ENCODE measurements at regions not wholly inside any gene's neighbourhood (a gene's known extent, or its start where the extent isn't known, plus 50 kb on each side); places are given as distances from the start of the nearest gene placed in this dataset.

GRCh38 chr15:35320158-35320780 is 225.7 kb downstream of the DPH6 start:
- Histone ChIP-seq H3K4me1 (replicated peaks in 1 of 2; ENCODE audit: control insufficient read depth in 2 of 2, insufficient read depth in 2 of 2, low read length in 2 of 2) (no peaks in the 10 kb centered on the region), H3K27me3 (ENCODE audit: control insufficient read depth in 2 of 2, insufficient read depth in 2 of 2, low read length in 2 of 2) (no peaks in the 10 kb centered on the region), H2AFZ (ENCODE audit: low read depth, low read length) (no peak overlapping the region), H3K4me3 (no peak overlapping the region), H3K9ac (ENCODE audit: insufficient read depth in 1 of 2, low read depth in 2 of 2, low read length in 2 of 2) (no peak overlapping the region), H3K9me1 (ENCODE audit: control insufficient read depth, insufficient read depth, low read length) (no peaks in the 10 kb centered on the region), H4K20me1 (replicated peaks; ENCODE audit: control insufficient read depth, insufficient read depth, low read length) (no peaks in the 10 kb centered on the region), H3K79me2 (ENCODE audit: control insufficient read depth, insufficient read depth, low read length) (no peaks in the 10 kb centered on the region), H3K36me3 (ENCODE audit: control insufficient read depth, insufficient read depth, low read length) (no peaks in the 10 kb centered on the region), H3K9me3 (replicated peaks; ENCODE audit: control insufficient read depth, insufficient read depth, low read depth, low read length) (no peaks in the 10 kb centered on the region), H3K27ac (ENCODE audit: extremely low read depth, low read depth, low read length) (no peak overlapping the region), H3K4me2 (ENCODE audit: insufficient read depth, low read length) (no peak overlapping the region)
- intact Hi-C loops (cut with micrococcal nuclease), result no loop called here
- ChIA-PET POLR2A (interaction anchor here (0.6 kb wide), 1 partner anchor 178 kb away, joined by 3 read pairs; no protein-coding TSS in a partner anchor), CTCF (ENCODE audit: low intra/inter-chr PET ratio) (interaction anchor here (0.6 kb wide), 1 partner anchor 1636 kb away, joined by 3 read pairs; no protein-coding TSS in a partner anchor)
- in situ Hi-C loops (cut with MboI), result no loop called here
- BruUV-seq (replicated peaks), result no TSS peak
- ATAC-seq (no peak), FAIRE-seq (no peak), DNase-seq (ENCODE audit: extremely low read depth in 1 of 4, low spot score in 3 of 4) (no peak)
- WGBS (ENCODE audit: insufficient coverage, low coverage, missing lambda C conversion rate), result 25% methylated on average over 5 of the region's 5 CpGs
- TF ChIP-seq NR2F6 (CRISPR knock-in tag; IDR thresholded peaks at IDR 0.05) (no peak), E2F3 (CRISPR knock-in tag; IDR thresholded peaks at IDR 0.05) (no peak), MAFF (IDR thresholded peaks at IDR 0.05; ENCODE audit: low read length) (no peak)

DNA sequence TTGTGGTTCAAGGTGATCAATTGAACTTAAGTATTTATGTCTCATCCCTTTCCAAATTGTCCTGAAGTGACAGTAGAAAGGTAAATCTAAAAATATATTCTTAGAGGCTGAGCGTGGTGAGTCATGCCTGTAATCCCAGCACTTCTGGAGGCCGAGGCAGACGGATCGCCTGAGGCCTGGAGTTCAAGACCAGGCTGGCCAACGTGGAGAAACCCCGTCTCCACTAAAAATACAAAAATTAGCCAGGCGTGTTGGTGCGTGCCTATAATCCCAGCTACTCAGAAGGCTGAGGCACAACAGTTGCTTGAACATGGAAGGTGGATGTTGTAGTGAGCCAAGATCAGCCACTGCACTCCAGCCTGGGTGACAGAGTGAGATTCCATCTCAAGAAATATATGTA is 226.6 kb downstream of the DPH6 start:
- DNase-seq (ENCODE audit: extremely low read depth in 1 of 4, low spot score in 3 of 4), result no peak
- no peaks in the 10 kb centered on the region for H3K79me2 ChIP-seq (ENCODE audit: control insufficient read depth, insufficient read depth, low read length)
- no peak overlapping the region for H3K4me3 ChIP-seq
- H4K20me1 ChIP-seq (replicated peaks; ENCODE audit: control insufficient read depth, insufficient read depth, low read length), result no peaks in the 10 kb centered on the region
- ChIA-PET POLR2A (no interaction called here), CTCF (ENCODE audit: low intra/inter-chr PET ratio) (no interaction called here)
- H3K27me3 ChIP-seq (ENCODE audit: control insufficient read depth in 2 of 2, insufficient read depth in 2 of 2, low read length in 2 of 2), result no peaks in the 10 kb centered on the region
- BruUV-seq (replicated peaks), result no TSS peak
- in situ Hi-C loops (cut with MboI), result no loop called here
- ATAC-seq, result no peak
- no peak overlapping the region for H3K27ac ChIP-seq (ENCODE audit: extremely low read depth, low read depth, low read length)
- H3K9me1 ChIP-seq (ENCODE audit: control insufficient read depth, insufficient read depth, low read length), result no peaks in the 10 kb centered on the region
- H3K4me2 ChIP-seq (ENCODE audit: insufficient read depth, low read length), result no peak overlapping the region
- FAIRE-seq, result no peak
- intact Hi-C loops (cut with micrococcal nuclease), result no loop called here
- 15% methylated on average over 8 of the region's 8 CpGs for WGBS (ENCODE audit: insufficient coverage, low coverage, missing lambda C conversion rate)
- H2AFZ ChIP-seq (ENCODE audit: low read depth, low read length), result no peak overlapping the region; the same call in 1 of the 2 replicates
- H3K9me3 ChIP-seq (replicated peaks; ENCODE audit: control insufficient read depth, insufficient read depth, low read depth, low read length), result no peaks in the 10 kb centered on the region
- no peaks in the 10 kb centered on the region for H3K36me3 ChIP-seq (ENCODE audit: control insufficient read depth, insufficient read depth, low read length)
- H3K9ac ChIP-seq (ENCODE audit: insufficient read depth in 1 of 2, low read depth in 2 of 2, low read length in 2 of 2), result no peak overlapping the region
- no peaks in the 10 kb centered on the region for H3K4me1 ChIP-seq (replicated peaks in 1 of 2; ENCODE audit: control insufficient read depth in 2 of 2, insufficient read depth in 2 of 2, low read length in 2 of 2)
- TF ChIP-seq GATA2 (CRISPR knock-in tag; IDR thresholded peaks at IDR 0.05), result no peak
- TF ChIP-seq, protein P1, sequence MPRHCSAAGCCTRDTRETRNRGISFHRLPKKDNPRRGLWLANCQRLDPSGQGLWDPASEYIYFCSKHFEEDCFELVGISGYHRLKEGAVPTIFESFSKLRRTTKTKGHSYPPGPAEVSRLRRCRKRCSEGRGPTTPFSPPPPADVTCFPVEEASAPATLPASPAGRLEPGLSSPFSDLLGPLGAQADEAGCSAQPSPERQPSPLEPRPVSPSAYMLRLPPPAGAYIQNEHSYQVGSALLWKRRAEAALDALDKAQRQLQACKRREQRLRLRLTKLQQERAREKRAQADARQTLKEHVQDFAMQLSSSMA (CRISPR knock-in tag; IDR thresholded peaks at IDR 0.05), result no peak
- TF ChIP-seq, protein P2, sequence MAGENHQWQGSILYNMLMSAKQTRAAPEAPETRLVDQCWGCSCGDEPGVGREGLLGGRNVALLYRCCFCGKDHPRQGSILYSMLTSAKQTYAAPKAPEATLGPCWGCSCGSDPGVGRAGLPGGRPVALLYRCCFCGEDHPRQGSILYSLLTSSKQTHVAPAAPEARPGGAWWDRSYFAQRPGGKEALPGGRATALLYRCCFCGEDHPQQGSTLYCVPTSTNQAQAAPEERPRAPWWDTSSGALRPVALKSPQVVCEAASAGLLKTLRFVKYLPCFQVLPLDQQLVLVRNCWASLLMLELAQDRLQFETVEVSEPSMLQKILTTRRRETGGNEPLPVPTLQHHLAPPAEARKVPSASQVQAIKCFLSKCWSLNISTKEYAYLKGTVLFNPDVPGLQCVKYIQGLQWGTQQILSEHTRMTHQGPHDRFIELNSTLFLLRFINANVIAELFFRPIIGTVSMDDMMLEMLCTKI (IDR thresholded peaks at IDR 0.05; ENCODE audit: partially characterized antibody), result no peak
- no peak for TF ChIP-seq ZNF124 (CRISPR knock-in tag; IDR thresholded peaks at IDR 0.05)
- TF ChIP-seq, protein P3, sequence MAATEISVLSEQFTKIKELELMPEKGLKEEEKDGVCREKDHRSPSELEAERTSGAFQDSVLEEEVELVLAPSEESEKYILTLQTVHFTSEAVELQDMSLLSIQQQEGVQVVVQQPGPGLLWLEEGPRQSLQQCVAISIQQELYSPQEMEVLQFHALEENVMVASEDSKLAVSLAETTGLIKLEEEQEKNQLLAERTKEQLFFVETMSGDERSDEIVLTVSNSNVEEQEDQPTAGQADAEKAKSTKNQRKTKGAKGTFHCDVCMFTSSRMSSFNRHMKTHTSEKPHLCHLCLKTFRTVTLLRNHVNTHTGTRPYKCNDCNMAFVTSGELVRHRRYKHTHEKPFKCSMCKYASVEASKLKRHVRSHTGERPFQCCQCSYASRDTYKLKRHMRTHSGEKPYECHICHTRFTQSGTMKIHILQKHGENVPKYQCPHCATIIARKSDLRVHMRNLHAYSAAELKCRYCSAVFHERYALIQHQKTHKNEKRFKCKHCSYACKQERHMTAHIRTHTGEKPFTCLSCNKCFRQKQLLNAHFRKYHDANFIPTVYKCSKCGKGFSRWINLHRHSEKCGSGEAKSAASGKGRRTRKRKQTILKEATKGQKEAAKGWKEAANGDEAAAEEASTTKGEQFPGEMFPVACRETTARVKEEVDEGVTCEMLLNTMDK (IDR thresholded peaks at IDR 0.05; ENCODE audit: borderline replicate concordance, insufficient read depth, low read depth, low read length, poor library complexity, severe bottlenecking), result no peak
- TF ChIP-seq JUN (IDR thresholded peaks at IDR 0.05; ENCODE audit: borderline replicate concordance, low read depth, low read length), result no peak
- no peak for TF ChIP-seq JUN (CRISPR knock-in tag; IDR thresholded peaks at IDR 0.05; ENCODE audit: borderline replicate concordance)
- no peak for TF ChIP-seq POLR3G (IDR thresholded peaks at IDR 0.05; ENCODE audit: extremely low read depth, insufficient read length, insufficient replicate concordance)
